ENCODE measurements at regions not wholly inside any gene's neighbourhood (a gene's known extent, or its start where the extent isn't known, plus 50 kb on each side); places are given as distances from the start of the nearest gene placed in this dataset.

GRCh38 chr12:73186272-73186671 is 914.1 kb downstream of the TRHDE start:
- no peak overlapping the region for H3K27ac ChIP-seq
- 60 to 69% methylated on average over 2 of the region's 2 CpGs for WGBS, 2 donors
- no peaks in the 10 kb centered on the region for H3K4me1 ChIP-seq
- no peaks in the 10 kb centered on the region for H3K27me3 ChIP-seq
- DNase-seq: no peak
- no peak for ATAC-seq (ENCODE audit: low FRiP score in 2 of 2)
- peaks cover 0 to 19% (median 4%) of the 10 kb centered on the region in 4 donors for H3K9me3 ChIP-seq
- no peak overlapping the region for H3K4me3 ChIP-seq
- no peaks in the 10 kb centered on the region for H3K36me3 ChIP-seq
- TF ChIP-seq EP300 (IDR thresholded peaks at IDR 0.05) (no peak), POLR2A (IDR thresholded peaks at IDR 0.05) (no peak), POLR2AphosphoS5 (IDR thresholded peaks at IDR 0.05) (no peak), CTCF (IDR thresholded peaks at IDR 0.05) (no peak)

GRCh38 chr12:73187765-73188164 is 915.6 kb downstream of the TRHDE start:
- no peaks in the 10 kb centered on the region for H3K27me3 ChIP-seq
- no peaks in the 10 kb centered on the region for H3K36me3 ChIP-seq
- 79 to 85% methylated on average over 1 of the region's 1 CpG for WGBS, 2 donors
- no peak for TF ChIP-seq POLR2A (IDR thresholded peaks at IDR 0.05)
- no peak for TF ChIP-seq EP300 (IDR thresholded peaks at IDR 0.05)
- no peak for TF ChIP-seq POLR2AphosphoS5 (IDR thresholded peaks at IDR 0.05)
- TF ChIP-seq CTCF (IDR thresholded peaks at IDR 0.05): no peak
- no peaks in the 10 kb centered on the region for H3K4me1 ChIP-seq
- no peak overlapping the region for H3K4me3 ChIP-seq
- H3K9me3 ChIP-seq: peaks cover 0 to 19% (median 4%) of the 10 kb centered on the region in 4 donors
- DNase-seq (no peak), ATAC-seq (ENCODE audit: low FRiP score in 2 of 2) (no peak)
- no peak overlapping the region for H3K27ac ChIP-seq

- no peak for ATAC-seq (ENCODE audit: low FRiP score in 2 of 2)
- no peak for DNase-seq
- H3K4me1 ChIP-seq: no peaks in the 10 kb centered on the region
- 58 to 62% methylated on average over 5 of the region's 5 CpGs for WGBS, 2 donors
- H3K36me3 ChIP-seq: no peaks in the 10 kb centered on the region
- no peak overlapping the region for H3K27ac ChIP-seq
- H3K4me3 ChIP-seq: no peak overlapping the region
- no peaks in the 10 kb centered on the region for H3K9me3 ChIP-seq
- TF ChIP-seq POLR2AphosphoS5 (IDR thresholded peaks at IDR 0.05): no peak
- no peak for TF ChIP-seq CTCF (IDR thresholded peaks at IDR 0.05)
- no peak for TF ChIP-seq POLR2A (IDR thresholded peaks at IDR 0.05)
- no peak for TF ChIP-seq EP300 (IDR thresholded peaks at IDR 0.05)
- H3K27me3 ChIP-seq: no peaks in the 10 kb centered on the region
Observed at GRCh38 chr12:73210548-73211204, 938.5 kb downstream of the TRHDE start.

GRCh38 chr12:73220951-73221350 is 948.8 kb downstream of the TRHDE start:
- 76 to 82% methylated on average over 2 of the region's 2 CpGs for WGBS, 2 donors

More at GRCh38 chr12:73220951-73221350, 948.8 kb downstream of the TRHDE start:
- H3K27me3 ChIP-seq: no peaks in the 10 kb centered on the region
- H3K36me3 ChIP-seq: no peaks in the 10 kb centered on the region
- H3K27ac ChIP-seq: no peak overlapping the region
- no peak for ATAC-seq (ENCODE audit: low FRiP score in 2 of 2)
- DNase-seq: no peak
- no peak for TF ChIP-seq POLR2A (IDR thresholded peaks at IDR 0.05)
- no peak for TF ChIP-seq POLR2AphosphoS5 (IDR thresholded peaks at IDR 0.05)
- no peak for TF ChIP-seq CTCF (IDR thresholded peaks at IDR 0.05)
- TF ChIP-seq EP300 (IDR thresholded peaks at IDR 0.05): no peak
- no peaks in the 10 kb centered on the region for H3K4me1 ChIP-seq
- no peaks in the 10 kb centered on the region for H3K9me3 ChIP-seq
- H3K4me3 ChIP-seq: no peak overlapping the region
